Spleen (tissue), 11 donors: ENCODE measurements at regions not wholly inside any gene's neighbourhood (a gene's known extent, or its start where the extent isn't known, plus 50 kb on each side); places are given as distances from the start of the nearest gene placed in this dataset.

Experiments used
- DNase-seq: peaks from one replicate; pipeline ENCODE4 v3.0.0-alpha.2; 2020
- H3K27ac ChIP-seq, 8 donors: fragments of 200-600 bp; sonication (generic) in 7 of 8; 1 replicate in 4 of 8; 2 replicates in 4 of 8; pipeline versions ENCODE4 v1.5.0 to v1.8.0; 2016 to 2021; ENCODE audit warnings: inconsistent platforms in 4 of 8, mild to moderate bottlenecking in 4 of 8, moderate library complexity in 1 of 8
- H3K27me3 ChIP-seq, 7 donors: fragments of 200-600 bp; sonication (generic) in 6 of 7; replicated peaks in 1 of 7; 1 replicate in 4 of 7; 2 replicates in 3 of 7; pipeline versions ENCODE4 v1.5.0 to v1.8.0; 2016 to 2021; ENCODE audit warnings: inconsistent platforms in 3 of 7, mild to moderate bottlenecking in 1 of 7
- H3K36me3 ChIP-seq, 6 donors: fragments of 200-600 bp; sonication (generic) in 5 of 6; 1 replicate in 4 of 6; 2 replicates in 2 of 6; pipeline versions ENCODE4 v1.5.0 to v1.8.0; 2016 to 2021; ENCODE audit warnings: inconsistent platforms in 2 of 6
- H3K4me1 ChIP-seq, 6 donors: fragments of 200-600 bp; sonication (generic) in 5 of 6; 1 replicate in 3 of 6; 2 replicates in 3 of 6; pipeline versions ENCODE4 v1.5.0 to v1.8.0; 2016 to 2021; ENCODE audit warnings: inconsistent platforms in 3 of 6
- H3K4me3 ChIP-seq, 8 donors: fragments of 200-600 bp; sonication (generic) in 7 of 8; 1 replicate in 4 of 8; 2 replicates in 4 of 8; pipeline versions ENCODE4 v1.5.0 to v1.8.0; 2016 to 2021; ENCODE audit warnings: inconsistent platforms in 4 of 8, mild to moderate bottlenecking in 4 of 8, moderate library complexity in 2 of 8
- H3K9me3 ChIP-seq, 8 donors: fragments of 200-600 bp; sonication (generic) in 7 of 8; 1 replicate in 4 of 8; 2 replicates in 4 of 8; pipeline versions ENCODE4 v1.5.0 to v1.8.0; 2016 to 2021; ENCODE audit warnings: inconsistent platforms in 4 of 8
- CTCF ChIP-seq, 11 experiments: fragments of 200-600 bp in 7 of 11; fragments of 450-650 bp in 4 of 11; sonication (generic) in 4 of 11; IDR thresholded peaks in 8 of 11; conservative IDR thresholded peaks in 3 of 11; 1 replicate in 7 of 11; 2 replicates in 4 of 11; pipeline versions ENCODE4 v1.4.0 to v1.8.0; 2016 to 2021; ENCODE audit warnings: antibody characterized with exemption in 11 of 11, inconsistent platforms in 4 of 11, mild to moderate bottlenecking in 1 of 11
- POLR2A ChIP-seq, 3 donors: fragments of 450-650 bp; IDR thresholded peaks; one replicate each; pipeline ENCODE4 v1.5.1; 2017; ENCODE audit warnings: antibody characterized with exemption in 3 of 3, mild to moderate bottlenecking in 1 of 3
- POLR2AphosphoS5 ChIP-seq, 3 donors: sonication (generic); formaldehyde crosslinking; IDR thresholded peaks; one replicate each; pipeline ENCODE4 v1.5.1; 2017; ENCODE audit warnings: antibody characterized with exemption in 3 of 3
- WGBS, 5 donors: extraction: QIAGEN DNeasy Blood & Tissue Kit in 3 of 5; methylation state at CpG; one replicate each; pipeline versions ENCODE4 v1.1.5 to v1.1.7; 2013 to 2018; 5-methylcytosine and 5-hydroxymethylcytosine counted together
- intact Hi-C: fragments of 100-400 bp; cut with DNase I; formaldehyde crosslinking; loops from one replicate; pipeline ENCODE4 v1.15.0; 2023; ENCODE audit warnings: low total_unique reads
- donor health status: healthy with polysubstance abuse.
- donor health status: DM: no; HTN: no; CAD: no; lungs with moderate emphysema.
- donor health status: DM: no; HTN: no; CAD: no.
- donor health status: Bipolar disorder and iron deficiency.
- donor health status: healthy.
- donor health status: DM: no; HTN: no; CAD: no.
- donor health status: DM: yes; HTN: yes; CAD: no.

- H3K9me3 ChIP-seq: no peaks in the 10 kb centered on the region
- H3K4me3 ChIP-seq: no peak overlapping the region
- H3K36me3 ChIP-seq: no peaks in the 10 kb centered on the region
- TF ChIP-seq POLR2AphosphoS5 (IDR thresholded peaks at IDR 0.05) (no peak), CTCF (IDR thresholded peaks at IDR 0.05 in 8 of 11, conservative IDR thresholded peaks at IDR 0.05 in 3 of 11) (no peak), POLR2A (IDR thresholded peaks at IDR 0.05) (no peak)
- DNase-seq: no peak
- intact Hi-C loops: no loop called here
- H3K27me3 ChIP-seq: peaks cover 0 to 56% (median 10%) of the 10 kb centered on the region in 7 donors
- no peak overlapping the region for H3K27ac ChIP-seq
- H3K4me1 ChIP-seq: peaks cover under 1 to 35% (median 19%) of the 10 kb centered on the region in 6 donors
- 85 to 92% (median 91%) methylated on average over 17 to 29 of the region's 29 CpGs for WGBS, 5 donors
Measured at GRCh38 chr6:170153436-170154319, 137.2 kb downstream of the DLL1 start.

- Histone ChIP-seq H3K36me3 (no peaks in the 10 kb centered on the region), H3K9me3 (no peaks in the 10 kb centered on the region), H3K27ac (peak overlapping the region in 4 of 8 donors; percentile 51 to 69 (median 66)), H3K4me1 (peaks cover 8 to 42% (median 26%) of the 10 kb centered on the region in 6 donors), H3K27me3 (peaks cover 0 to 61% (median 10%) of the 10 kb centered on the region in 7 donors), H3K4me3 (no peak overlapping the region)
- 33 to 58% (median 36%) methylated on average over 6 to 13 of the region's 13 CpGs for WGBS, 5 donors
- intact Hi-C loops: no loop called here
- DNase-seq: no peak
- no peak for TF ChIP-seq POLR2AphosphoS5 (IDR thresholded peaks at IDR 0.05)
- no peak for TF ChIP-seq POLR2A (IDR thresholded peaks at IDR 0.05)
- no peak for TF ChIP-seq CTCF (IDR thresholded peaks at IDR 0.05 in 8 of 11, conservative IDR thresholded peaks at IDR 0.05 in 3 of 11)
Measured at GRCh38 chr6:170152989-170153388, 137.9 kb downstream of the DLL1 start.

- 38 to 53% (median 45%) methylated on average over 12 to 35 of the region's 35 CpGs for WGBS, 5 donors
- no peaks in the 10 kb centered on the region for H3K36me3 ChIP-seq
- H3K4me1 ChIP-seq: peaks cover 13 to 48% (median 33%) of the 10 kb centered on the region in 6 donors
- H3K27ac ChIP-seq: peak overlapping the region in 7 of 8 donors; percentile 29 to 69 (median 66)
- peaks cover 0 to 67% (median 10%) of the 10 kb centered on the region in 7 donors for H3K27me3 ChIP-seq
- H3K9me3 ChIP-seq: no peaks in the 10 kb centered on the region
- H3K4me3 ChIP-seq: peak overlapping the region in 1 of 8 donors; percentile 3
- peak; percentile 42 to 73 (median 47) for TF ChIP-seq POLR2AphosphoS5 (IDR thresholded peaks at IDR 0.05)
- TF ChIP-seq POLR2A (IDR thresholded peaks at IDR 0.05): no peak
- intact Hi-C loops: no loop called here
- DNase-seq: peak; percentile 74
Measured at GRCh38 chr6:170152124-170152926, 138.6 kb downstream of the DLL1 start.

GRCh38 chr6:170151804-170152123, 139.1 kb downstream of the DLL1 start:
- Histone ChIP-seq H3K4me3 (peak overlapping the region in 1 of 8 donors; percentile 3), H3K4me1 (peaks cover 14 to 54% (median 37%) of the 10 kb centered on the region in 6 donors), H3K36me3 (no peaks in the 10 kb centered on the region), H3K9me3 (no peaks in the 10 kb centered on the region), H3K27me3 (peaks cover 0 to 71% (median 10%) of the 10 kb centered on the region in 7 donors), H3K27ac (peak overlapping the region in 7 of 8 donors; percentile 29 to 69 (median 66))
- TF ChIP-seq CTCF (IDR thresholded peaks at IDR 0.05 in 8 of 11, conservative IDR thresholded peaks at IDR 0.05 in 3 of 11) (no peak), POLR2AphosphoS5 (IDR thresholded peaks at IDR 0.05) (no peak), POLR2A (IDR thresholded peaks at IDR 0.05) (no peak)
- DNase-seq: peak; percentile 74
- intact Hi-C loops: no loop called here
- WGBS, 5 donors: 23 to 31% (median 24%) methylated on average over 12 of the region's 12 CpGs
